NOMO-1 (cell line): ENCODE measurements at regions not wholly inside any gene's neighbourhood (a gene's known extent, or its start where the extent isn't known, plus 50 kb on each side); places are given as distances from the start of the nearest gene placed in this dataset.

ENCODE experiments used
- DNase-seq, 2 experiments: peaks; one replicate each; lab custom pipeline; 2025; ENCODE audit not compliant: unreplicated experiment in 2 of 2; lab: John Stamatoyannopoulos, UW

GRCh38 chr18:30562231-30562630 is 480.3 kb downstream of the DSC3 start:
- DNase-seq = no peak

GRCh38 chr18:30556112-30556511 is 486.4 kb downstream of the DSC3 start:
- DNase-seq = no peak

DNA sequence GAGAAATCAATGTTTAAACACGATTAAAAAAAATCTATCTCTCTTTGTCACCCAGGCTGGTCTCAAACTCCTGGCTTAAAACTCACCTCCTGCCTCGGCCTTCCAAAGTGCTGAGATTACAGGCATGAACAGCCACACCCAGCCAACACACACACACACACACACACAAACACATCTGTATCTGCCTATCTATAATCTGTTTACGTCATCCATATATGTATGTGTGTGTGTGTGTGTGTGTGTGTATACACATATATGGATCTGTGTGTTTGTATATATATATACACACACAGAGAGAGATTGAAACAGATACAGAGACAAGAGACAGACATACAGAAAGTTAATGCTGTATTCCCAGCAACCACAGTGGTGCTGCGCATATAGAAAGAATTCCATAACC is 497.1 kb downstream of the DSC3 start:
- no peak for DNase-seq

DNA sequence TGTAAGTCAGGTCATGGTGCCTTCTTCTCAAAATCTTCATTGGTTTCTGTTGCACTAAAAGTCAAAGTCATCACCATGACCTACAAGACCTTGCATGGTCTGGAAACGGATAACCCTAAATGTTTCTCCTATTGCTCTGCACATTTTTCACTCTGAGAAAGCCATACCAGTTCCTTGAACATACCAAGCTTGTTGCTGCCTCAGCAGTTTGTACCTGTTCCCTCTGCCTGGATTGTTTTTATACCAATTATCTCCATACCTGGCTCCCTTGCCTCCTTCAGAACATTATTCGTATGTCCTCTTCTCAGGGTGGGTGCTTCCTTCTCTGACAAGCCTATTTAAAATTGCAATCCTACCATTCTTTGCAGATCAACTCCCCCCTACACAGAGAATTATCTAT is 498.4 kb downstream of the DSC3 start:
- DNase-seq = no peak

- DNase-seq = no peak
Measured at GRCh38 chr18:30533716-30534115, 508.8 kb downstream of the DSC3 start.

DNA sequence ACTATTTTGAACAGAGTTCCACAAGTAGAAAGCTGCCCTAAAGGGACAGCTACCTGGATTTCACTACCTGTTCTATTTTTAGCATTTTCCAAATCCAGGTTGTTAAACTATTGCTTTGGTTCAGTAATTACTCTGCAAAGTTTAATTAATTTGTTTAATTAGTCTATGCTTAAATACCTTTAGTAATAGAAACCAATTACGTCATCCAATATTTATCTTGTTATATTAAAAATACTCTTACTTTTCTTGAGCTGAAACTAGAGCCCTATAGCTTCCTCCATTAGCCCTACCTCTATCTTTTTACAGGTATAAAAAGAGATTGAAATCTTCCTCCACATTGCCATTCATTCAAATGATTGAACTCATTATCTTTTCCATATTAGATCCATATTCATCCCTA is 514.6 kb downstream of the DSC3 start:
- DNase-seq = no peak

- DNase-seq = no peak
Measured at GRCh38 chr18:30527226-30527625, 515.3 kb downstream of the DSC3 start.

- no peak for DNase-seq
Measured at GRCh38 chr18:30522288-30522929, 520.1 kb downstream of the DSC3 start.

DNA sequence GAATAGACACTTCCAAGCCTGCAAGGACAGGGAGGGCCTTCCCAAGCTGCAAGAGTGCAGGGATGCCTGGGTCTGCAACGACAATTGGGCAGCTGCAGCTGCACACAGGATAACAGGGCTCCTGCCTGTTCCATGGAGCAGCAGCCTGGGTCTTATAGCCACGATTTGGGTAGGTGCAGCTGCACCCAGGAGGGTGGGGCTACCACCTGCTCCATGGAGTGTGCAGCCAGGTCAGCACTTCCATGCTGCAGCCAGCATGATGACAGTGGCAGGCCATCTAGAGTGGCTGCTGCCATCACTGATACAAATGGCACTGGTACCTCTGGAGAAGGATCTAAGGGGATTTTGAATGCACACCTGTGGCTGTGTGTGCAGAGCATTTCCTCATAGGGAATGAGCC is 528.5 kb downstream of the DSC3 start:
- DNase-seq = no peak

DNA sequence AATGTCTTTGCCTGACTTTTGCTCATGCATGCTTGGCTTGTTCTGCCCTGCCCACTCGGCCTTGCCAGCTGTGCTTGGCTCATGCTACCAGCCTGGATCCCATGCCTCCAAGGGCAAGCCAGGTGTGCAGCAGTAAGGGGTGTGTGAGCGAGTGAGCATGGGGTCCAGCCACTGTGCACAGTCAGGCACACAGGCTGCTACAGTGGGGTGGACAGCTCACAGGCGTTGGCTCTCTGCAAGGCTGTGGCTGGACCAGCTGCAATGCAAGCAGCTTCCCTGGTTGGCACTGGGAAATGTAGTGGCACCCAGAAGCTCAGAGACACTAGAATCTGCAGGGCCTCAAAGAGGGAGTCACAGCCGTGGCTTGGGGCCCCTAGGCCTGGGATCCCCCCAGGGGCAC is 529.7 kb downstream of the DSC3 start:
- no peak for DNase-seq

DNA sequence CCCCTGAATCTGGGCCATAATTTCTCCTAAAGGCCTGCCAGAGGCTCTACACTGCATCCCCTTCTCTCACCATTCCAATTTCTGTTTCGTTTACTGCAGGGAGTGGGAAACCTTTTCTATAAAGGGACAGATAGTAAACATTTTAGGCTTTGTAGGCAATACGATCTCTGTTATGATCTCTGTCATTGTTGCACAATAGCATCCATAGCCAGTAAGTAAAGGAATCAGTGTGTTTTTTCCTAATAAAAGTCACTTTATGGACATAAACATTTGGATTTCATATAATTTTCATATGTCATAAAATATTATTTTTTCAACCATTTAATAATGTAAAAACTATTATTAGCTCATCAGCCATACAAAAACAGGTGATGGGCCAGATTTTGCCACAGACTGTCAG is 531.7 kb downstream of the DSC3 start:
- no peak for DNase-seq

DNA sequence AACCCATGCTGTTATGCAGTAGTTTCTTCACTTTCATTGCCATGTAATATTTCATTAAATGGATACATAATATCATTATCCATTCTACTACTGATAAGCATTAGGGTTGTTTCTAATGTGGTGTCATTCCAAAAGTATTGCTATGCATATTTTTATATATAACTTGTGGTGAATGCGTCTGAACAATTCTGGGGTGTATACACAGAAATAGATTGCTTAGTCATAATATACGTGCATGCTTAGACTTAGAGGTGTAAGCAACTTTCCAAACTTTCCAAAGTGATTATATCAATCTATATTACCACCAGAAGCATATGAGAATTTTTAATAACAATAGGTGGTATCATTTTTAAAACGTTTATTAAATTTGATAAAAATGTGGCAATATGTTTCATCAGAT is 540.9 kb downstream of the DSC3 start:
- DNase-seq = no peak

GRCh38 chr18:30500240-30500945 is 542.1 kb downstream of the DSC3 start:
- DNase-seq = no peak

- DNase-seq = no peak
Measured at GRCh38 chr18:30499721-30500120, 542.8 kb downstream of the DSC3 start.

GRCh38 chr18:30492552-30493129 is 549.9 kb downstream of the DSC3 start:
- DNase-seq = no peak

GRCh38 chr18:30491815-30492551 is 550.6 kb downstream of the DSC3 start:
- peak; percentile 3 to 42 for DNase-seq

GRCh38 chr18:30489890-30490643 is 552.5 kb downstream of the DSC3 start:
- DNase-seq = no peak

DNA sequence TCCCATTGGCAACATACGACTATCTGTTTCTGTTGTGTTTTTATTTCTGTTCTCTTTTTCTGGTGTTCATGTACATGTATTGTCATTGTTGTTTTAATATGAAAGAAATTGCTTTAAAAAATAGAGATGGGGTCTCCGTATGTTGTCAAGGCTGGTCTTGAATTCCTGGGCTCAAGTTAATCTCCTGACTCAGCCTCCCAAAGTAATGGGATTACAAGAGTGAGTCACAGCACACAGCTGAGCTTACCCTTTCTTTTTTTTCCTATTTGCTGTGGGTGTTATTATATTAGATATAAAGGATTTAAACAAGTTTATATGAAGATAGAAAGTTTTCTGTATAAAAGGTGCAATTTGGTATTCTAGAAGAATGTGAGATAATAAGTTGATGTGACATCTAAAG is 554.6 kb downstream of the DSC3 start:
- DNase-seq = no peak

GRCh38 chr18:30486856-30487255 is 555.7 kb downstream of the DSC3 start:
- DNase-seq = no peak

DNA sequence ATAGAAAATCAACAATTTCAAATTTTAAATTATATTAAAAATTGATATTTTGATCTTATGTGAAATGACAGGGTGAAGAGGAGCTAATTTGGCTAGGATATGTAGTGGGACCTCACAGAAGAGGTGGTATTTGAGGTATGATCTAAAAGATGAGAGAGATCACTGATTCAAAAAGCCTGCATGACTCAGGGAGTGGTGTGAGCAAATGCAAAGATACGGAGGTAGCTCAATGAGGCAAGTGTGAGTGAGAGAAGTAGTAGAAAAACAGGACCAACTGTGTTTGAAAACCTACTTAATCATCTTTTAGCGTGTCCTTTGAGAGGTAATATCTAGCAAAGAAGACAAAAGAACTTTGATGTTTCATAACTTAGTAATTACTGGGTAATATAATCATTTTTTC is 557.5 kb downstream of the DSC3 start:
- no peak for DNase-seq

GRCh38 chr18:30481871-30482270 is 560.7 kb downstream of the DSC3 start:
- no peak for DNase-seq
